Mesothelial cell of epicardium (in vitro differentiated cells): ENCODE measurements at regions not wholly inside any gene's neighbourhood (a gene's known extent, or its start where the extent isn't known, plus 50 kb on each side); places are given as distances from the start of the nearest gene placed in this dataset.

Experiments used
- DNase-seq, 2 experiments: peaks; one replicate each; pipeline ENCODE4 v3.0.0; 2021; ENCODE audit warnings: low spot score in 2 of 2; ENCODE audit not compliant: unreplicated experiment in 2 of 2
- H3K27ac Mint-ChIP-seq: 2 replicates; pipeline ENCODE4 v1.8.0; 2021; ENCODE audit warnings: mixed read lengths
- H3K27me3 Mint-ChIP-seq: 2 replicates; pipeline ENCODE4 v1.8.0; 2021; ENCODE audit warnings: low read depth, mixed read lengths
- H3K36me3 Mint-ChIP-seq: 2 replicates; pipeline ENCODE4 v1.8.0; 2021; ENCODE audit warnings: mixed read lengths
- H3K4me1 Mint-ChIP-seq: 2 replicates; pipeline ENCODE4 v1.8.0; 2021; ENCODE audit warnings: mixed read lengths
- H3K4me3 Mint-ChIP-seq: 2 replicates; pipeline ENCODE4 v1.8.0; 2021; ENCODE audit warnings: mild to moderate bottlenecking, moderate library complexity, mixed read lengths
- H3K9me3 Mint-ChIP-seq: 2 replicates; pipeline ENCODE4 v1.8.0; 2021; ENCODE audit warnings: mixed read lengths
- TF ChIP-seq, protein P1 (sequence below): fragments of 200-600 bp; sonication (generic); IDR thresholded peaks from one replicate; pipeline ENCODE4 v1.5.0; 2021; ENCODE audit warnings: antibody characterized with exemption; ENCODE audit not compliant: unreplicated experiment

DNA sequence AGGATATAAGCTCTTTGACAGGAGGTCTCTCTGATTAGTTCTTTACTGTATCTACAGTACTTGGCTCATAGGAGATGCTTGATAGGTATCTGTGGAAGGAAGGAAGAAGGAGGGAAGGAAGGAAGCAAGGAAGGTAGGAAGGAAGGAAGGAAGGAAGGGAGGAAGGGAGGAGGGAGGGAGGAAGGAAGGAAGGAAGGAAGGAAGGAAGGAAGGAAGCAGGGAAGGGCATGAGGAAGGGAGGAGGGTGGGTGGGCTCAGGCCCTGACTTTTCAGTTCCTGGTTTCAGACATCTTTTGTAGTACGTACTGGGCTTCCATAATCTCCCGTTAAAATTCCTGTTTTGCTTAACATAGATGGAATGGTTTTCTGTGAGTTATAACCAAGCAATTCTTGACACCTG lies 175.0 kb upstream of the NUDT4 start:
- Mint-ChIP-seq H3K4me3 (no peak overlapping the region), H3K4me1 (peaks cover 40% of the 10 kb centered on the region), H3K27me3 (no peaks in the 10 kb centered on the region), H3K9me3 (no peaks in the 10 kb centered on the region), H3K27ac (no peak overlapping the region), H3K36me3 (no peaks in the 10 kb centered on the region)
- DNase-seq, result no peak
- TF ChIP-seq, protein P1, sequence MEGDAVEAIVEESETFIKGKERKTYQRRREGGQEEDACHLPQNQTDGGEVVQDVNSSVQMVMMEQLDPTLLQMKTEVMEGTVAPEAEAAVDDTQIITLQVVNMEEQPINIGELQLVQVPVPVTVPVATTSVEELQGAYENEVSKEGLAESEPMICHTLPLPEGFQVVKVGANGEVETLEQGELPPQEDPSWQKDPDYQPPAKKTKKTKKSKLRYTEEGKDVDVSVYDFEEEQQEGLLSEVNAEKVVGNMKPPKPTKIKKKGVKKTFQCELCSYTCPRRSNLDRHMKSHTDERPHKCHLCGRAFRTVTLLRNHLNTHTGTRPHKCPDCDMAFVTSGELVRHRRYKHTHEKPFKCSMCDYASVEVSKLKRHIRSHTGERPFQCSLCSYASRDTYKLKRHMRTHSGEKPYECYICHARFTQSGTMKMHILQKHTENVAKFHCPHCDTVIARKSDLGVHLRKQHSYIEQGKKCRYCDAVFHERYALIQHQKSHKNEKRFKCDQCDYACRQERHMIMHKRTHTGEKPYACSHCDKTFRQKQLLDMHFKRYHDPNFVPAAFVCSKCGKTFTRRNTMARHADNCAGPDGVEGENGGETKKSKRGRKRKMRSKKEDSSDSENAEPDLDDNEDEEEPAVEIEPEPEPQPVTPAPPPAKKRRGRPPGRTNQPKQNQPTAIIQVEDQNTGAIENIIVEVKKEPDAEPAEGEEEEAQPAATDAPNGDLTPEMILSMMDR, result no peak

DNA sequence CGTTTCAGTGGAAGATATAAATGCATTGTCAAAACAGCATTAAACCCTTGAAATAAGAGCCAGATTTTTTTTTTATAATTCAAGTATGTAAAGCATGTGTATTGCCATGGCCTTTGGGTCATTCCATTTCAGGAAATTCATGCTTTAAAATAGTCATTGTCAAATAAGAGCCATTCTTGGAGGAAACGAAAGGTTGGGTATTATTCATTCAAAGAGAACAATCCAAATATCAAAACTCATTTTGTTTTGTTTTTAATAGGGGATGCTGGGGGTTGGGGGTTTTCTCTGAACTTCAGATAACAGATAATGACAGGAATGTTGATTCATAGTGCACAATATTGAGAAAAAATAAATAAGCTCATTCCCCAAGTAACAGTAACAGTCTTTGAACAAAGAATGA lies 174.4 kb upstream of the NUDT4 start:
- H3K9me3 Mint-ChIP-seq, result no peaks in the 10 kb centered on the region
- H3K27me3 Mint-ChIP-seq, result no peaks in the 10 kb centered on the region
- peak overlapping the region; percentile 62 for H3K27ac Mint-ChIP-seq
- H3K36me3 Mint-ChIP-seq, result no peaks in the 10 kb centered on the region
- no peak for DNase-seq
- H3K4me1 Mint-ChIP-seq, result peaks cover 33% of the 10 kb centered on the region
- no peak overlapping the region for H3K4me3 Mint-ChIP-seq
- TF ChIP-seq, protein P1, result no peak

DNA sequence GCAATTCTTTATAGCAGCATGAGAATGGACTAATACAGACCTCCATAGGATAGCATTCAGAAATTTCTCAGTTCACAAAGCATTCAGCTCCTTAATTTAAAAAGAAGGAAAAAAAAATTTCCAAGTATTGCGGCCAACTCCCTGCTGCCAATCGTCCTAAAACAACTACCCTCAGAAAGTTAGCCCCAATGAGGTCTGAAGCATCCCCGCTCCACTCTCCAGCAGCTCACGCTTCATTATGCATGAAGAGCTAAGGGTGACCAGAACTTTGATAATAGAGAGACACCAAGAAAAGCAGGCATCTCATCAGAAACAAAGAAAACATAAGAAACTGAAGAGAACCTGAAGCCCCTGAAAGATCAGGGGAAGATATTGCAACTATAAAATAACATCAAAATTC lies 172.8 kb upstream of the NUDT4 start:
- peaks cover 25% of the 10 kb centered on the region for H3K4me1 Mint-ChIP-seq
- no peak overlapping the region for H3K4me3 Mint-ChIP-seq
- H3K36me3 Mint-ChIP-seq, result no peaks in the 10 kb centered on the region
- no peak for DNase-seq
- no peak overlapping the region for H3K27ac Mint-ChIP-seq
- H3K9me3 Mint-ChIP-seq, result peaks cover 6% of the 10 kb centered on the region
- no peaks in the 10 kb centered on the region for H3K27me3 Mint-ChIP-seq
- TF ChIP-seq, protein P1, result no peak

DNA sequence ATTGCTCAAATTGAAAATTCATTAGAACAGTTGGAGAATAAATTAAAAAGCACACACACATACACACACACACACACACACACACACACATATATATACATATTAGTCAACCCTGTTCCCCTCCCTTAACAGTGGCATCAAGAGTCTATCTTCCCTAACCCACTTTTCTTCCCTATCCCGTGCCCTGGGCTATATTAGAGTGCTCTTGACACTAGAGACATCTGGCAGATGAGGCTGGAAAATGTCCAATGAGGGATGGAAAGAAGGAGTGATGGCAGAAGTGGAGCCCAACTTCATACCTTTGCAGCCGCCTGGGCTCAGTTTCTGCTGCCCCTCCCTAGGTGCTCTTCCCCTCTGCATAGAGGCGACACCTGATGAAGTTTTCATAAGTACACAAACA lies 172.4 kb upstream of the NUDT4 start:
- peaks cover 7% of the 10 kb centered on the region for H3K9me3 Mint-ChIP-seq
- DNase-seq, result no peak
- H3K4me3 Mint-ChIP-seq, result no peak overlapping the region

DNA sequence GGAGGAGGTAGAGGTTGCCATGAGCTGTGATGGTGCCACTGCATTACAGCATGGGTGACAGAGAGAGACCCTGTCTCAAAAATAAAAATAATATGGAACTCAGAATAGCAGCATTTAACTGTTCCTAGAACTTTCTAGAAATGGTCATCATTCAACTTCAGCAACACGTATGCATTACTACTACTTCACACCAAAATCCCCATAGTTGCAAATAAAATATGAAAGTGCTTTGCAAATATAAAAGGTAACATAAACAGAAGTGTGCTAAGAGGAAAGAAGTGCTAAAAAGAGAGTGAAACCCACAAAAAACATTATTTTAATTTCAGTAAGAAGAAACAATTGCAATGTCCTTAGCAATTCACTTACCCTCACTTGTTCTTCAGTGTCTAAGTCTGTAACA lies 169.7 kb upstream of the NUDT4 start:
- TF ChIP-seq, protein P1, result no peak
- Mint-ChIP-seq H3K4me3 (no peak overlapping the region), H3K36me3 (no peaks in the 10 kb centered on the region), H3K27me3 (no peaks in the 10 kb centered on the region), H3K27ac (no peak overlapping the region), H3K9me3 (peaks cover 20% of the 10 kb centered on the region), H3K4me1 (peaks cover 10% of the 10 kb centered on the region)
- DNase-seq, result no peak

More for the DNA sequence above, 172.4 kb upstream of the NUDT4 start:
- H3K36me3 Mint-ChIP-seq, result no peaks in the 10 kb centered on the region
- TF ChIP-seq, protein P1, result no peak
- no peaks in the 10 kb centered on the region for H3K27me3 Mint-ChIP-seq
- no peak overlapping the region for H3K27ac Mint-ChIP-seq
- peaks cover 20% of the 10 kb centered on the region for H3K4me1 Mint-ChIP-seq
